Adrenal gland (tissue), 9 donors: ENCODE measurements at regions not wholly inside any gene's neighbourhood (a gene's known extent, or its start where the extent isn't known, plus 50 kb on each side); places are given as distances from the start of the nearest gene placed in this dataset.

Experiments used
- DNase-seq, 7 donors: peaks; one replicate each; pipeline ENCODE4 v3.0.0-alpha.2; 2019 to 2020
- H3K27ac ChIP-seq, 5 donors: fragments of 200-600 bp; sonication (generic) in 4 of 5; 1 replicate in 3 of 5; 2 replicates in 2 of 5; pipeline versions ENCODE4 v1.5.1 to v1.8.0; 2016 to 2020; ENCODE audit warnings: mild to moderate bottlenecking in 1 of 5
- H3K27me3 ChIP-seq: fragments of 200-600 bp; 2 replicates; pipeline ENCODE4 v1.8.0; 2021
- H3K36me3 ChIP-seq, 2 donors: fragments of 200-600 bp; replicated peaks in 1 of 2; 1 replicate in 1 of 2; 2 replicates in 1 of 2; pipeline versions ENCODE4 v1.5.1 to v1.8.0; 2018 to 2022
- H3K4me1 ChIP-seq, 2 donors: fragments of 200-600 bp; replicated peaks in 1 of 2; 1 replicate in 1 of 2; 2 replicates in 1 of 2; pipeline versions ENCODE4 v1.5.1 to v1.8.0; 2018 to 2021
- H3K4me3 ChIP-seq, 4 donors: fragments of 200-600 bp; sonication (generic) in 3 of 4; one replicate each; pipeline ENCODE4 v1.5.1; 2016 to 2018
- H3K9me3 ChIP-seq, 3 donors: fragments of 200-600 bp; sonication (generic) in 1 of 3; replicated peaks in 1 of 3; 1 replicate in 2 of 3; 2 replicates in 1 of 3; pipeline versions ENCODE4 v1.5.1 to v1.8.0; 2016 to 2021
- POLR2A ChIP-seq, 2 donors: fragments of 450-650 bp; IDR thresholded peaks; one replicate each; pipeline ENCODE4 v1.6.1; 2017; ENCODE audit warnings: antibody characterized with exemption in 2 of 2, mild to moderate bottlenecking in 2 of 2, moderate library complexity in 1 of 2
- WGBS, 4 donors: extraction: QIAGEN DNeasy Blood & Tissue Kit in 2 of 4; methylation state at CpG; one replicate each; pipeline versions ENCODE4 v1.1.5 to v1.1.7; 2013 to 2017; 5-methylcytosine and 5-hydroxymethylcytosine counted together
- intact Hi-C, 2 donors: fragments of 100-400 bp; cut with DNase I; formaldehyde crosslinking; loops; one replicate each; pipeline versions ENCODE4 v1.14.1 to v1.15.0; 2022 to 2023
- TF ChIP-seq, protein P1 (sequence below), 6 experiments: fragments of 450-650 bp in 4 of 6; fragments of 200-600 bp in 2 of 6; sonication (generic) in 1 of 6; IDR thresholded peaks; 1 replicate in 5 of 6; 2 replicates in 1 of 6; pipeline versions ENCODE4 v1.5.1 to v1.8.0; 2016 to 2021; ENCODE audit warnings: antibody characterized with exemption in 6 of 6, mild to moderate bottlenecking in 2 of 6, moderate library complexity in 1 of 6
- donor health status: healthy with polysubstance abuse.
- donor health status: Bipolar disorder and iron deficiency.
- donor health status: DM: yes; HTN: yes; CAD: no.
- donor health status: DM: no; HTN: no; CAD: no.
- donor health status: DM: no; HTN: no; CAD: no.

DNA sequence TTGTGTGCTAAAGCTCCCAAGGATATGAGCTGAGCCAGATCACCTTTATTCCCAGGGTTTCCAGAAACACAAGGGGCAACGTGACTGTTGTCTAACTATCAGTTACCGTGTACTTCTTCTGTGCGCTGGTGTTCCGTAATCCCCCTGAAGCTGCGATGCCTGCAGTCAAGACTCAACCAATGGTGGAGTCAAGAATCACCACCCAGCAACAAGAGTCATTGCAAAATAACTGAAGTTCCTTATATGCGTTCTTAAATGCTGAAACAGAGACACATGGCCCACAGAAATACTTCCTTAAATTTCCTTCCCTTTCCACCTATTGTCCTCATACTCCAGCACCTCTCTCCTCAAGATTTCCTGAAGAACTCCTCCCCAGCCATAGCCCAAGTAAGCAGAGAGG is 200.2 kb downstream of the KATNAL1 start:
- Histone ChIP-seq H3K4me3 (no peak overlapping the region), H3K4me1 (no peaks in the 10 kb centered on the region), H3K27me3 (no peaks in the 10 kb centered on the region), H3K9me3 (no peaks in the 10 kb centered on the region), H3K27ac (peak overlapping the region in 1 of 5 donors; percentile 51), H3K36me3 (no peaks in the 10 kb centered on the region)
- 65 to 90% (median 83%) methylated on average over 6 of the region's 6 CpGs for WGBS, 4 donors
- peak in 1 of 7 donors; percentile 12 for DNase-seq
- TF ChIP-seq, protein P1, sequence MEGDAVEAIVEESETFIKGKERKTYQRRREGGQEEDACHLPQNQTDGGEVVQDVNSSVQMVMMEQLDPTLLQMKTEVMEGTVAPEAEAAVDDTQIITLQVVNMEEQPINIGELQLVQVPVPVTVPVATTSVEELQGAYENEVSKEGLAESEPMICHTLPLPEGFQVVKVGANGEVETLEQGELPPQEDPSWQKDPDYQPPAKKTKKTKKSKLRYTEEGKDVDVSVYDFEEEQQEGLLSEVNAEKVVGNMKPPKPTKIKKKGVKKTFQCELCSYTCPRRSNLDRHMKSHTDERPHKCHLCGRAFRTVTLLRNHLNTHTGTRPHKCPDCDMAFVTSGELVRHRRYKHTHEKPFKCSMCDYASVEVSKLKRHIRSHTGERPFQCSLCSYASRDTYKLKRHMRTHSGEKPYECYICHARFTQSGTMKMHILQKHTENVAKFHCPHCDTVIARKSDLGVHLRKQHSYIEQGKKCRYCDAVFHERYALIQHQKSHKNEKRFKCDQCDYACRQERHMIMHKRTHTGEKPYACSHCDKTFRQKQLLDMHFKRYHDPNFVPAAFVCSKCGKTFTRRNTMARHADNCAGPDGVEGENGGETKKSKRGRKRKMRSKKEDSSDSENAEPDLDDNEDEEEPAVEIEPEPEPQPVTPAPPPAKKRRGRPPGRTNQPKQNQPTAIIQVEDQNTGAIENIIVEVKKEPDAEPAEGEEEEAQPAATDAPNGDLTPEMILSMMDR (IDR thresholded peaks at IDR 0.05), result no peak
- TF ChIP-seq POLR2A (IDR thresholded peaks at IDR 0.05), result no peak
- intact Hi-C loops, result no loop called here

DNA sequence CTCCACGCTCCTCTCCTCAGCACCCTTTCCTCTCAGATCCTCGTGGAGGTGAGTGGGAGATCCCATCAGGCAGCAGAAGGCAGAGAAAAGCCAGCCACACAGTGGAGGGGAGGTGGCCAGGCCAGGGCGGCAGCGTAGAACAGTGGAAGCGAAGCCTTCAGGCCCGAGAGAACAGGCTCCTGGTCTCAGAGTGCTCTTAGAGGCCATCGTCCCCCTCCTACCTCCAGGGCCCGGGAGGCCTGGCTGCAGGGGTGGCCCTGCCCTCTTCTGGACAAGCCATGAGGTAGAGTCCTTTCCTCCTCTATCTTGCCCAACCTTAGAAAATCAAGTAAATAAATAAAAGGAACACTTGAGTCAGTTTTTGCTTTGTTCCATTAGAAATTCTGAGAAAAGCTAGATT is 202.0 kb downstream of the KATNAL1 start:
- Histone ChIP-seq H3K9me3 (no peaks in the 10 kb centered on the region), H3K4me3 (no peak overlapping the region), H3K4me1 (no peaks in the 10 kb centered on the region), H3K36me3 (no peaks in the 10 kb centered on the region), H3K27me3 (no peaks in the 10 kb centered on the region), H3K27ac (no peak overlapping the region)
- DNase-seq, result no peak
- 74 to 92% (median 87%) methylated on average over 8 of the region's 8 CpGs for WGBS, 4 donors
- TF ChIP-seq POLR2A (IDR thresholded peaks at IDR 0.05), result no peak
- TF ChIP-seq, protein P1 (IDR thresholded peaks at IDR 0.05), result no peak
- intact Hi-C loops, result no loop called here

DNA sequence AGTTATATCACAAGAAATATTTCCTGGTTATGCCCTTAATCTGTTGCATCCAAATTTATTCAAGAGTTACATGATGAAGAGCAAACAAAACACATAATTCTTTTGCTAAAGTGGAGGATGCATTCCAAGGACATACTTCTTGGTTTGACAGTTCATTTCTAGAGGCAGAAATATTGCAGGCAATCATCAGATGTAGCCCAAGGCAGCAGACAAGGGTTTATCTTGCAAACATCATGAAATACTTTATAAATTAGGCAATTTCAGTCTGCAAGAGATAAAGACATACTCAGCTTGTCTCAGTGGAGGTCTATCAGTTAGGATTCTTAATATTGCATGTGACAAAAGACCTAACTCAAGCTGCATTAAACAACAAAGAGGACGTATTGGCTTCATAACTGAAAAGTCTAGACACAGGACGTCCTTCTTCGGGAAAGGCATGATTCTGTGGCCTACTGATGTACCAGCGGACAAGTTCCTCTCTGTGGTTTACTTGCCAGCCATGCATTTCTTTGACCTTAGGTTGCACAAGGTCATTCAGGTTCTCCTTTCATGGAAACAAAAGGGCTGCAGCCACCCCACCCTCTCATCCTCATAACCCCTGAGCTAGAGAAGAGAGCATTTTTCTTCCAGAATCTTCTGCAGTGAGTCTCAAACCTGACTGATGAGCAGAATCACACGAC is 204.1 kb downstream of the KATNAL1 start:
- H3K27ac ChIP-seq, result no peak overlapping the region
- DNase-seq, result no peak
- H3K9me3 ChIP-seq, result no peaks in the 10 kb centered on the region
- H3K27me3 ChIP-seq, result no peaks in the 10 kb centered on the region
- no peaks in the 10 kb centered on the region for H3K36me3 ChIP-seq
- intact Hi-C loops, result no loop called here
- no peaks in the 10 kb centered on the region for H3K4me1 ChIP-seq
- 74 to 83% (median 76%) methylated on average over 5 of the region's 5 CpGs for WGBS, 4 donors
- no peak overlapping the region for H3K4me3 ChIP-seq
- no peak for TF ChIP-seq POLR2A (IDR thresholded peaks at IDR 0.05)
- TF ChIP-seq, protein P1 (IDR thresholded peaks at IDR 0.05), result no peak

DNA sequence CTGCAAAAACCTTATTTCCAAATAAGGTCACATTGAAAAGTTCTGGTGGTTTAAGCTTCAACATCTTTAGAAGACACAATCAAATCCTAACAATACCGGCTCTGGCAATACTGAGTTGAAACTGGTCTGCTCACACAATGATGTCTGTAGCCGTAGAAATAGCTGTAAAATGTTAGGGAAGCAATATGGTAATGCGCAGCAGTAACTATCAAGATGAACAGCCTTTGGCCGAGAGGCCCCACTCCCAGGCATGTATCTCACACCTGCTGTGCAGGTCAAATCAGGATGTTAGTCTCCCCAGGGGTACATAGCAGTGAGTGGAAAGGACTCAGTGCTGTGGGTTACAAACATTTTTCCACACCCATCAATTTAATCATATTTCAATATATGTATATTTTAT is 207.1 kb downstream of the KATNAL1 start:
- Histone ChIP-seq H3K36me3 (no peaks in the 10 kb centered on the region), H3K4me3 (no peak overlapping the region), H3K9me3 (no peaks in the 10 kb centered on the region), H3K4me1 (no peaks in the 10 kb centered on the region), H3K27ac (no peak overlapping the region), H3K27me3 (no peaks in the 10 kb centered on the region)
- 75 to 92% (median 89%) methylated on average over 4 of the region's 4 CpGs for WGBS, 4 donors
- no peak for TF ChIP-seq POLR2A (IDR thresholded peaks at IDR 0.05)
- TF ChIP-seq, protein P1 (IDR thresholded peaks at IDR 0.05), result no peak
- intact Hi-C loops, result no loop called here
- DNase-seq, result no peak
